HG03457 (cell line): ENCODE measurements at regions not wholly inside any gene's neighbourhood (a gene's known extent, or its start where the extent isn't known, plus 50 kb on each side); places are given as distances from the start of the nearest gene placed in this dataset.

Experiments used
- ATAC-seq: cut with Tn5 transposase; IDR thresholded peaks from one replicate; pipeline ENCODE4 v1.9.1; 2021; ENCODE audit warnings: moderate number of reproducible peaks; ENCODE audit not compliant: unreplicated experiment

GRCh38 chr2:106706283-106706682 is 179.7 kb downstream of the ST6GAL2 start:
- no peak for ATAC-seq

GRCh38 chr2:106708209-106708608 is 177.8 kb downstream of the ST6GAL2 start:
- no peak for ATAC-seq

- ATAC-seq: no peak
Measured at GRCh38 chr2:106709229-106709628, 176.7 kb downstream of the ST6GAL2 start.

- no peak for ATAC-seq
Measured at GRCh38 chr2:106719222-106719621, 166.7 kb downstream of the ST6GAL2 start.

DNA sequence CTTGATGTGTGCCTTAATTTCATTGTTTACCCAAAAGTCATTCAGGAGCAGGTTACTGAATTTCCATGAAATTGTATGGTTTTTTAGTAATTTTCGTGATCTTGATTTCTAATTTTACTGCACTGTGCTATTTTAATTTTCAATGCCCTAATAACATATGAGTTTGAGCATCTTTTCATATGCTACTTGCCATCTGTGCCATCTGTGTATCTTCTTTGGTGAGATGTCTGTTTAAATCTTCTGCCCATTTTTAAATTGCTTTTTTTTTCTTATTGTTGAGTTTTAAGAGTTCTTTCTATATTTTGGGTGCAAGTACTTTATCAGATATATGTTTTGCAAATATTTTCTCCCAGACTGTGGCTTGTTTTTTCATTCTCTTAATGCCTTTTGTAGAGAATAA is 165.9 kb downstream of the ST6GAL2 start:
- no peak for ATAC-seq

DNA sequence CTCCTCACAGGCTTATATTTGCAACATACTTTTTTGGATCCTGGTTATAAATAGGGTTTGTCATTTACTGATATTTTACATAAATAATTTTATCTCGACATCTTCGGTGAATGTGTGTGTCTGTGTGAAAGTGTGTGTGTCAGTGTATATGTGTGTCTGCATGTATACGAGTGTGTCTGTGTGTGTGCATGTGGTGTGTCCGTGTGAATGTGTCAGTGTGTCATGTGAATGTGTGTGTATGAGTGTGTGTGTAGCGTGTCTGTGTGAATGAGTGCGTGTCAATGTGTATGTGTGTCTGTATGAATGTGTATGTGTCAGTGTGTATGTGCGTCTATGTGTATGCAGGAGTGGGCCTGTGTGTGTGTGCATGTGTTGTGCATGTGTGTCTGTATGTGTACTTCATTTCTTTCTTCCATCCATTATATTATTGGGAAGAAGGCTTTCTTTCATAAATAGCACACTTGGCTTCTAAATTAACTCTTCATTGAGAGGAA is 161.6 kb downstream of the ST6GAL2 start:
- ATAC-seq: no peak

GRCh38 chr2:106734165-106734564 is 151.8 kb downstream of the ST6GAL2 start:
- ATAC-seq: no peak

- ATAC-seq: no peak
Measured at GRCh38 chr2:106735807-106736206, 150.2 kb downstream of the ST6GAL2 start.

GRCh38 chr2:106736221-106736620 is 149.7 kb downstream of the ST6GAL2 start:
- ATAC-seq: no peak

- ATAC-seq: no peak
Measured at GRCh38 chr2:106745468-106745867, 140.5 kb downstream of the ST6GAL2 start.

- ATAC-seq: no peak
Measured at GRCh38 chr2:106749823-106750222, 136.1 kb downstream of the ST6GAL2 start.
